ENCODE measurements at regions not wholly inside any gene's neighbourhood (a gene's known extent, or its start where the extent isn't known, plus 50 kb on each side); places are given as distances from the start of the nearest gene placed in this dataset.

DNA sequence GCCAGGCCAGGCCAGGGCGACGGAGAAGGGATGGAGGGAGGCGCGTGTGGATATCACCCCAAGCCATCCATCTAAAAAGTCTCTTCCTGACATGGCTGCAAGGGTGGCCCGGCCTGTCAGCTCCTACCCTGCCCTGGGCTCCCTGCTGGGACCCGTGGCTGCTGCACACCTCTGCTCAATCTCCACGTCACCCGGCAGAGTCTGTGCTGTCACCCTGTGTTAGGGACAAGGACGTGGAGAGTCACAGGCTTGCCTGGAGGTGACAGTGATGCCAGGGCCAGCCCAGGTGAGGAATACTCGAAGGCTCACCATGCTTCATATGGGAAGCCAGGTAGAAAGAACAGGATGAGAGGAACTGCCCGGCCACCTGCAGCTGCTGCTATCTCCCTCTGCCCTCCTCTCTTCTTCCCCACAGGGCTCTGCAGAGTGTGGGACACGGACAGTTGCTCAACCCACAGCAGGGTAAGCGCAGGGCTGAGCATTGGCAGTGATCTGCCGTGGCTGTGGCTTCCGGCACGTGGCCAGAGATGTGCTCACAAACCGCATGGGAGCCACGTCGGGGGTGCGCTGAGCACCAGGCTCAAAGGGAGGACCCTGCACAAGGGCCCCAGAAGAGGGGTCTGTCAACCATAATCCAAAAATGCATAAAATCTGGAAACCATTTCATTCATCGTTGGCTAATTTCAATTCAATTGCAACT is 214.3 kb downstream of the DLL1 start:
- ATAC-seq (no peak), DNase-seq (peak in 1 of 9 donors; percentile 16)
- Mint-ChIP-seq H3K9me3 (peaks cover 0 to 9% (median 0%) of the 10 kb centered on the region in 11 donors), H3K27me3 (peaks cover 5 to 21% (median 6%) of the 10 kb centered on the region in 5 donors), H3K36me3 (no peaks in the 10 kb centered on the region), H3K4me1 (no peaks in the 10 kb centered on the region), H3K27ac (no peak overlapping the region), H3K4me3 (no peak overlapping the region)
- Histone ChIP-seq H3K36me3 (ENCODE audit: control insufficient read depth in 2 of 3, insufficient read depth in 3 of 3, low read length in 3 of 3) (no peaks in the 10 kb centered on the region), H3K27me3 (ENCODE audit: control insufficient read depth in 2 of 2, insufficient read depth in 2 of 2, low read length in 2 of 2) (no peaks in the 10 kb centered on the region), H3K27ac (ENCODE audit: low read depth, low read length) (no peak overlapping the region), H3K4me1 (ENCODE audit: control insufficient read depth in 2 of 2, insufficient read depth in 2 of 2, low read length in 2 of 2) (no peaks in the 10 kb centered on the region), H3K9me3 (ENCODE audit: control insufficient read depth in 2 of 3, low read length in 3 of 3) (no peaks in the 10 kb centered on the region), H3K4me3 (ENCODE audit: low read length) (no peak overlapping the region)
- ChIA-PET POLR2A (interaction anchor here (0.6 kb wide), 1 partner anchor 285 kb away, joined by 3 read pairs; no protein-coding TSS in a partner anchor), CTCF (no interaction called here)
- intact Hi-C loops (cut with micrococcal nuclease) = no loop called here

DNA sequence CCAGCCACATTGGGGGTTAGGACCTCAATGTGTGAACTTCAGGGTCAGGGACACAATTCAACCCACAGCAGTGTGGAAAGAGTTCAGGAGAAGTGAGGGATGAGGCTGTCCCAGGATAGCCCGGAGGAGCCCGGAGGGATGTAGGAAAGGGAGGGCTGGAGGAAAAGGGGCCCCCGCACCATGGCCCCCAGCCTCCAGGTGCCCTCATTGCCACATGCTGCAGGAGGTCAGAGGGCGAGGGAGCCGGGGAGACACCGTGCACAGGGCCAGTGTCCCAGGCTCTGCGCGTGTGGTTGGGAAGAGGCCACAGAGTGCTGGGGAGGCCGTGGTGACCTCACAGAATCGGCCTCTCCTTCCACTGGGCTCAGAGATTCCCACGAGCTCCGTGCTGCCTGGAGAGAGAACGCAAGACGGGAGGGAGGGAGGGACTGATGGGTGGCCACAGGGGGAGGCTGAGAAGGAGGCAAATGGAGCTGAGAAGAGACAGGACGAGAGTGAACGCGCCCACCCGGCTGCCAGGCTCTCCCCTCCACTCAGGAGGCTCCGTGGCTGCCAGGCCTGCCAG is 215.1 kb downstream of the DLL1 start:
- H3K36me3 ChIP-seq (ENCODE audit: control insufficient read depth in 2 of 3, insufficient read depth in 3 of 3, low read length in 3 of 3) = no peaks in the 10 kb centered on the region

DNA sequence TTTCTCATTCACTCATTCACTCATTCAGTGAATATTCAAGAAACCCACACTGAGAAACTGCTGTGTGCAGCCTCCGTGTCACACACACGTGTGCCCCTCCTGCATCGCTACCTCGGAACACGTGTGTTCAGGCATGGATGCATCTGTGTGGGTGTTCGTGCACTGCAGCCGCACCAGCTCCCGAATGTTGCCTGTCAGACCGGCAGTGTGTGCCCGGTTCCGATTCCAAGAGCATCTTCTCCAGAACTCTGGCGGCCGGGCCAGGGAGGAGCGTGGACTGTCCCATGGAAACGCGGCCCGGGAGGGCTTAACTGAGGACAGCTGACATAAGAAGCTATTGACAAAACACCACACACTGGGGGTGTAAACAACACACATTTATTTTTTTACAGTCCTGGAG is 216.0 kb downstream of the DLL1 start:
- intact Hi-C loops (cut with micrococcal nuclease) = no loop called here
- H3K36me3 Mint-ChIP-seq = no peaks in the 10 kb centered on the region
- ChIA-PET POLR2A (no interaction called here), CTCF (no interaction called here)
- peak in 1 of 9 donors; percentile 10 for DNase-seq
- no peaks in the 10 kb centered on the region for H3K36me3 ChIP-seq (ENCODE audit: control insufficient read depth in 2 of 3, insufficient read depth in 3 of 3, low read length in 3 of 3)
- no peak for ATAC-seq
- no peaks in the 10 kb centered on the region for H3K27me3 ChIP-seq (ENCODE audit: control insufficient read depth in 2 of 2, insufficient read depth in 2 of 2, low read length in 2 of 2)
- H3K4me3 ChIP-seq (ENCODE audit: low read length) = no peak overlapping the region
- no peak overlapping the region for H3K4me3 Mint-ChIP-seq
- no peak overlapping the region for H3K27ac ChIP-seq (ENCODE audit: low read depth, low read length)
- no peaks in the 10 kb centered on the region for H3K4me1 ChIP-seq (ENCODE audit: control insufficient read depth in 2 of 2, insufficient read depth in 2 of 2, low read length in 2 of 2)
- H3K9me3 ChIP-seq (ENCODE audit: control insufficient read depth in 2 of 3, low read length in 3 of 3) = no peaks in the 10 kb centered on the region
- no peak overlapping the region for H3K27ac Mint-ChIP-seq
- H3K27me3 Mint-ChIP-seq = peaks cover 5 to 34% (median 6%) of the 10 kb centered on the region in 5 donors
- H3K4me1 Mint-ChIP-seq = no peaks in the 10 kb centered on the region
- H3K9me3 Mint-ChIP-seq = peaks cover 0 to 12% (median 4%) of the 10 kb centered on the region in 11 donors

More for the DNA sequence above, 215.1 kb downstream of the DLL1 start:
- Mint-ChIP-seq H3K36me3 (no peaks in the 10 kb centered on the region), H3K4me1 (no peaks in the 10 kb centered on the region), H3K4me3 (no peak overlapping the region), H3K27me3 (peaks cover 5 to 28% (median 6%) of the 10 kb centered on the region in 5 donors), H3K9me3 (peaks cover 0 to 9% (median 0%) of the 10 kb centered on the region in 11 donors), H3K27ac (no peak overlapping the region)
- Histone ChIP-seq H3K4me1 (ENCODE audit: control insufficient read depth in 2 of 2, insufficient read depth in 2 of 2, low read length in 2 of 2) (no peaks in the 10 kb centered on the region), H3K9me3 (ENCODE audit: control insufficient read depth in 2 of 3, low read length in 3 of 3) (no peaks in the 10 kb centered on the region), H3K27me3 (ENCODE audit: control insufficient read depth in 2 of 2, insufficient read depth in 2 of 2, low read length in 2 of 2) (no peaks in the 10 kb centered on the region), H3K27ac (ENCODE audit: low read depth, low read length) (no peak overlapping the region), H3K4me3 (ENCODE audit: low read length) (no peak overlapping the region)
- POLR2A ChIA-PET = no interaction called here
- intact Hi-C loops (cut with micrococcal nuclease) = no loop called here
- peak in 1 of 9 donors; percentile 8 for DNase-seq
- CTCF ChIA-PET = no interaction called here
- ATAC-seq = no peak

DNA sequence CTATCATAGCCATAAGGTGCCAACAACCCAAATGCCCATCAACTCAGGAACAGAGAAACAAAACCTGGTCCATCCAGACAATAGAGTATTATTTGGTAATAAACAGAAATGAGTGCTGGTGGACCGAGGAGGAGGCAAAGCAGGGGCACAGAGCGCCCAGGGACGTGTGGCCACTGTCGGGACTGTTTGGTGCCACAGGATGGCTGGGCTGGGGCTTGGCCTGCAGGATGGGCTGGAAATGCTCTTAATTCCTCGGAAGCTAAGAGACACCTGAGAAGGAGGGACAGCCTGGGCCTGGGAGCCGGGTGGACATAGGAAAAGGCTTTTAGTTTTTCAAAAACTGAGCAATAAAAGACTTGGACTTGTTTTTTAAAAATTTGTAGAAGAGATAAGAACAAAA is 216.4 kb downstream of the DLL1 start:
- Mint-ChIP-seq H3K27me3 (peaks cover 5 to 38% (median 6%) of the 10 kb centered on the region in 5 donors), H3K4me3 (no peak overlapping the region), H3K36me3 (no peaks in the 10 kb centered on the region), H3K27ac (peak overlapping the region in 1 of 9 donors; percentile 63), H3K4me1 (no peaks in the 10 kb centered on the region), H3K9me3 (peaks cover 0 to 16% (median 8%) of the 10 kb centered on the region in 11 donors)
- ChIA-PET POLR2A (no interaction called here), CTCF (no interaction called here)
- H3K36me3 ChIP-seq (ENCODE audit: control insufficient read depth in 2 of 3, insufficient read depth in 3 of 3, low read length in 3 of 3) = no peaks in the 10 kb centered on the region
- H3K27ac ChIP-seq (ENCODE audit: low read depth, low read length) = no peak overlapping the region
- intact Hi-C loops (cut with micrococcal nuclease) = no loop called here
- H3K9me3 ChIP-seq (ENCODE audit: control insufficient read depth in 2 of 3, low read length in 3 of 3) = no peaks in the 10 kb centered on the region
- no peaks in the 10 kb centered on the region for H3K4me1 ChIP-seq (ENCODE audit: control insufficient read depth in 2 of 2, insufficient read depth in 2 of 2, low read length in 2 of 2)
- no peaks in the 10 kb centered on the region for H3K27me3 ChIP-seq (ENCODE audit: control insufficient read depth in 2 of 2, insufficient read depth in 2 of 2, low read length in 2 of 2)
- H3K4me3 ChIP-seq (ENCODE audit: low read length) = no peak overlapping the region
- ATAC-seq = no peak
- no peak for DNase-seq

GRCh38 chr6:170073846-170074245 is 217.0 kb downstream of the DLL1 start:
- CTCF ChIA-PET = no interaction called here
- H3K9me3 Mint-ChIP-seq = peaks cover 0 to 19% (median 8%) of the 10 kb centered on the region in 11 donors
- no peak overlapping the region for H3K4me3 ChIP-seq (ENCODE audit: low read length)
- no peaks in the 10 kb centered on the region for H3K36me3 Mint-ChIP-seq
- no peak overlapping the region for H3K27ac ChIP-seq (ENCODE audit: low read depth, low read length)
- H3K4me1 ChIP-seq (ENCODE audit: control insufficient read depth in 2 of 2, insufficient read depth in 2 of 2, low read length in 2 of 2) = no peaks in the 10 kb centered on the region
- no peaks in the 10 kb centered on the region for H3K36me3 ChIP-seq (ENCODE audit: control insufficient read depth in 2 of 3, insufficient read depth in 3 of 3, low read length in 3 of 3)
- H3K9me3 ChIP-seq (ENCODE audit: control insufficient read depth in 2 of 3, low read length in 3 of 3) = no peaks in the 10 kb centered on the region
- no peaks in the 10 kb centered on the region for H3K27me3 ChIP-seq (ENCODE audit: control insufficient read depth in 2 of 2, insufficient read depth in 2 of 2, low read length in 2 of 2)
- ATAC-seq (no peak), DNase-seq (peak in 1 of 9 donors; percentile 16)
- POLR2A ChIA-PET = no interaction called here
- no peaks in the 10 kb centered on the region for H3K4me1 Mint-ChIP-seq
- peaks cover 6 to 42% (median 10%) of the 10 kb centered on the region in 5 donors for H3K27me3 Mint-ChIP-seq
- intact Hi-C loops (cut with micrococcal nuclease) = no loop called here
- peak overlapping the region in 1 of 9 donors; percentile 63 for H3K27ac Mint-ChIP-seq
- no peak overlapping the region for H3K4me3 Mint-ChIP-seq

- DNase-seq (no peak), ATAC-seq (no peak)
- H3K27ac Mint-ChIP-seq = no peak overlapping the region
- peaks cover 0 to 19% (median 6%) of the 10 kb centered on the region in 11 donors for H3K9me3 Mint-ChIP-seq
- H3K36me3 Mint-ChIP-seq = no peaks in the 10 kb centered on the region
- POLR2A ChIA-PET = no interaction called here
- H3K27me3 Mint-ChIP-seq = peaks cover 6 to 39% (median 10%) of the 10 kb centered on the region in 5 donors
- intact Hi-C loops (cut with micrococcal nuclease) = no loop called here
- Histone ChIP-seq H3K27me3 (ENCODE audit: control insufficient read depth in 2 of 2, insufficient read depth in 2 of 2, low read length in 2 of 2) (no peaks in the 10 kb centered on the region), H3K4me3 (ENCODE audit: low read length) (no peak overlapping the region), H3K27ac (ENCODE audit: low read depth, low read length) (no peak overlapping the region), H3K4me1 (ENCODE audit: control insufficient read depth in 2 of 2, insufficient read depth in 2 of 2, low read length in 2 of 2) (no peaks in the 10 kb centered on the region), H3K9me3 (ENCODE audit: control insufficient read depth in 2 of 3, low read length in 3 of 3) (no peaks in the 10 kb centered on the region), H3K36me3 (ENCODE audit: control insufficient read depth in 2 of 3, insufficient read depth in 3 of 3, low read length in 3 of 3) (no peaks in the 10 kb centered on the region)
- no peaks in the 10 kb centered on the region for H3K4me1 Mint-ChIP-seq
- H3K4me3 Mint-ChIP-seq = no peak overlapping the region
- CTCF ChIA-PET = no interaction called here
Observed at GRCh38 chr6:170072246-170072645, 218.6 kb downstream of the DLL1 start.

DNA sequence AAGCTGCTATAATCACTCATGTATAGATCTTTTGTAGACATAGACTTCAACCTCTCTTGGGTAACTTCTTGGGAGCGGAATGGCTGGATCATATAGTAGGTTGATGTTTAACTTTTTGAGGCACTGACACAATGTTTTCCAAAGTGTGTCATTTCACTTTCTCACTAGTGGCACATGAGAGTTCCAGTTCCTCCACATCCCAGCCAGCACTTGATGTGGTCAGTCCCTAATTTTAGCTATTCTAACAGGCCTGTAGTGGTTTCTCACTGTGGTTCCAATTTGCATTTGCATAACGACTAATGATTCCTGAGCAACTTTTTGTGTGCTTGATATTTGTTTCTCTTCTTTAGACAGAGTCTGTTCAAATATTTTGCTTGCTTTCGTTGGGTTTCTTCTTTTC is 221.3 kb downstream of the DLL1 start:
- H3K4me3 Mint-ChIP-seq = no peak overlapping the region
- no peaks in the 10 kb centered on the region for H3K4me1 ChIP-seq (ENCODE audit: control insufficient read depth in 2 of 2, insufficient read depth in 2 of 2, low read length in 2 of 2)
- H3K4me3 ChIP-seq (ENCODE audit: low read length) = no peak overlapping the region
- DNase-seq (peak in 1 of 9 donors; percentile 1), ATAC-seq (no peak)
- peaks cover 0 to 19% (median 9%) of the 10 kb centered on the region in 11 donors for H3K9me3 Mint-ChIP-seq
- POLR2A ChIA-PET = no interaction called here
- no peak overlapping the region for H3K27ac Mint-ChIP-seq
- intact Hi-C loops (cut with micrococcal nuclease) = no loop called here
- H3K27ac ChIP-seq (ENCODE audit: low read depth, low read length) = no peak overlapping the region
- H3K36me3 ChIP-seq (ENCODE audit: control insufficient read depth in 2 of 3, insufficient read depth in 3 of 3, low read length in 3 of 3) = no peaks in the 10 kb centered on the region
- CTCF ChIA-PET = no interaction called here
- peaks cover 0 to 3% (median 0%) of the 10 kb centered on the region in 7 donors for H3K4me1 Mint-ChIP-seq
- H3K36me3 Mint-ChIP-seq = no peaks in the 10 kb centered on the region
- H3K9me3 ChIP-seq (ENCODE audit: control insufficient read depth in 2 of 3, low read length in 3 of 3) = no peaks in the 10 kb centered on the region
- H3K27me3 ChIP-seq (ENCODE audit: control insufficient read depth in 2 of 2, insufficient read depth in 2 of 2, low read length in 2 of 2) = no peaks in the 10 kb centered on the region
- peaks cover 6 to 38% (median 10%) of the 10 kb centered on the region in 5 donors for H3K27me3 Mint-ChIP-seq

Measured in naive thymus-derived CD4-positive, alpha-beta T cell (primary cell).